CD4-positive, alpha-beta memory T cell (primary cell): ENCODE measurements at regions not wholly inside any gene's neighbourhood (a gene's known extent, or its start where the extent isn't known, plus 50 kb on each side); places are given as distances from the start of the nearest gene placed in this dataset.
A peak's percentile ranks its signal among the peaks of the same experiment; 100 is the strongest.

Source experiments
- CTCF ChIA-PET: fragments of 350-600 bp; sonication (Branson Sonifier 250); formaldehyde crosslinking; loops from one replicate; lab custom pipeline; 2021; ENCODE audit warnings: inconsistent platforms; ENCODE audit not compliant: partially characterized antibody; lab: Charles Lee
- POLR2A ChIA-PET: fragments of 350-600 bp; sonication (Branson Sonifier 250); formaldehyde crosslinking; loops from one replicate; lab custom pipeline; 2021; ENCODE audit not compliant: partially characterized antibody; lab: Charles Lee
- DNase-seq, 5 donors: peaks; one replicate each; pipeline versions ENCODE4 v3.0.0 to v3.0.0-alpha.2; 2020 to 2022; ENCODE audit warnings: mixed read lengths in 1 of 5
- H3K27ac ChIP-seq: one replicate; pipeline ENCODE4 v1.7.0; 2013; ENCODE audit warnings: low read depth, low read length
- H3K27me3 ChIP-seq: 2 replicates; pipeline ENCODE4 v1.7.0; 2013; ENCODE audit warnings: mild to moderate bottlenecking, low read length, moderate library complexity; ENCODE audit not compliant: insufficient read depth
- H3K36me3 ChIP-seq: 2 replicates; pipeline ENCODE4 v1.7.0; 2013; ENCODE audit warnings: mild to moderate bottlenecking, low read length, moderate library complexity; ENCODE audit not compliant: insufficient read depth
- H3K4me1 ChIP-seq: 2 replicates; pipeline ENCODE4 v1.7.0; 2013; ENCODE audit warnings: mild to moderate bottlenecking, low read length, moderate library complexity; ENCODE audit not compliant: insufficient read depth
- H3K4me3 ChIP-seq, 2 donors: one replicate each; pipeline ENCODE4 v1.7.0; 2013; ENCODE audit warnings: low read length in 2 of 2, mild to moderate bottlenecking in 1 of 2
- H3K9me3 ChIP-seq, 2 donors: one replicate each; pipeline ENCODE4 v1.7.0; 2013; ENCODE audit warnings: low read length in 2 of 2, control low read depth in 1 of 2; ENCODE audit not compliant: control insufficient read depth in 1 of 2
- H3K27ac Mint-ChIP-seq, 7 donors: one replicate each; pipeline ENCODE4 v1.8.0; 2020 to 2021; ENCODE audit warnings: mixed read lengths in 7 of 7, mild to moderate bottlenecking in 6 of 7, inconsistent platforms in 3 of 7, moderate library complexity in 3 of 7
- H3K27me3 Mint-ChIP-seq, 2 donors: one replicate each; pipeline ENCODE4 v1.8.0; 2020 to 2021; ENCODE audit warnings: mixed read lengths in 2 of 2
- H3K36me3 Mint-ChIP-seq, 2 donors: one replicate each; pipeline ENCODE4 v1.8.0; 2020 to 2021; ENCODE audit warnings: mixed read lengths in 2 of 2, inconsistent platforms in 1 of 2, mild to moderate bottlenecking in 1 of 2
- H3K4me1 Mint-ChIP-seq, 4 donors: one replicate each; pipeline ENCODE4 v1.8.0; 2020 to 2021; ENCODE audit warnings: mixed read lengths in 4 of 4, mild to moderate bottlenecking in 1 of 4
- H3K4me3 Mint-ChIP-seq, 8 donors: one replicate each; pipeline ENCODE4 v1.8.0; 2020 to 2021; ENCODE audit warnings: mixed read lengths in 8 of 8, mild to moderate bottlenecking in 7 of 8, moderate library complexity in 6 of 8, inconsistent platforms in 3 of 8
- H3K9me3 Mint-ChIP-seq, 8 donors: one replicate each; pipeline ENCODE4 v1.8.0; 2020 to 2021; ENCODE audit warnings: mixed read lengths in 8 of 8, mild to moderate bottlenecking in 5 of 8, inconsistent platforms in 3 of 8, moderate library complexity in 1 of 8
- intact Hi-C: fragments of 100-400 bp; cut with micrococcal nuclease; formaldehyde crosslinking; loops from one replicate; pipeline ENCODE4 v1.15.1; 2023

DNA sequence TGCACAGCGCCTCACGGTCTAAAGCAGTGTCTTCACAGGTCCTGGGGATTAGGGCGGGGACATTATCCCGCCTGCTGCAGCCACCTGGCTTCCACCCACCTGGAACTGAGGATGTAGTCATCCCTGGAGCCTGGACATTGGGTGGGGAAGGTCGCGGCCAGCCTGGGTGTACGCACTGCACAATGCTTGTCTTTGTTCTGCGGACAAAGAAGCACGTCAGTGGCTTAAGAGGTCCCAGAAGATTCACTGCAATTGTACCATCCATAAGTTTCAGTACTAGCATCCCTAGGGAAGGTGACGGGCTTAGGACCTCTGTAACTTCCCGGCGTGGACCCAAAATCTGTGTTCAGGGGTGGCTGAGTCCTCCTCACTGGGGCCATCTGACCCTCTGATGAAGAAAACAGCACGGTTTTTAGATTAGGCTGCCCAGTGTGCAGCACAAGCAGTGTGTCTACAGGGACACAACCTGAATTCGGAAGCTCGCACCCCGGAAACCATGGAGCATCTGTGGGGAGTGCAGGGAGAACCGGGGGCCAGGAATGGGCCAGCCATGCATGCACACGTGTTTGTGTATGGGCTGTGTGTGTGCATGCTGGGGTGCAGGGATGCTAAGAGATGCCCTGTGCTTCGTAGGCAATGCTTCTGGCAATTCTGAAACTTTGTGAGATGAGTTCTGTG is 342.6 kb upstream of the B3GAT1 start:
- Histone ChIP-seq H3K9me3 (no peaks in the 10 kb centered on the region), H3K27ac (no peak overlapping the region), H3K4me1 (no peaks in the 10 kb centered on the region), H3K27me3 (no peaks in the 10 kb centered on the region), H3K4me3 (no peak overlapping the region), H3K36me3 (no peaks in the 10 kb centered on the region)
- H3K9me3 Mint-ChIP-seq = peaks cover 0 to 3% (median 0%) of the 10 kb centered on the region in 8 donors
- no peak overlapping the region for H3K27ac Mint-ChIP-seq
- ChIA-PET CTCF (no interaction called here), POLR2A (no interaction called here)
- H3K4me1 Mint-ChIP-seq = no peaks in the 10 kb centered on the region
- peaks cover 2 to 13% of the 10 kb centered on the region in 2 donors for H3K27me3 Mint-ChIP-seq
- no peak for DNase-seq
- H3K36me3 Mint-ChIP-seq = no peaks in the 10 kb centered on the region
- intact Hi-C loops = no loop called here
- no peak overlapping the region for H3K4me3 Mint-ChIP-seq

DNA sequence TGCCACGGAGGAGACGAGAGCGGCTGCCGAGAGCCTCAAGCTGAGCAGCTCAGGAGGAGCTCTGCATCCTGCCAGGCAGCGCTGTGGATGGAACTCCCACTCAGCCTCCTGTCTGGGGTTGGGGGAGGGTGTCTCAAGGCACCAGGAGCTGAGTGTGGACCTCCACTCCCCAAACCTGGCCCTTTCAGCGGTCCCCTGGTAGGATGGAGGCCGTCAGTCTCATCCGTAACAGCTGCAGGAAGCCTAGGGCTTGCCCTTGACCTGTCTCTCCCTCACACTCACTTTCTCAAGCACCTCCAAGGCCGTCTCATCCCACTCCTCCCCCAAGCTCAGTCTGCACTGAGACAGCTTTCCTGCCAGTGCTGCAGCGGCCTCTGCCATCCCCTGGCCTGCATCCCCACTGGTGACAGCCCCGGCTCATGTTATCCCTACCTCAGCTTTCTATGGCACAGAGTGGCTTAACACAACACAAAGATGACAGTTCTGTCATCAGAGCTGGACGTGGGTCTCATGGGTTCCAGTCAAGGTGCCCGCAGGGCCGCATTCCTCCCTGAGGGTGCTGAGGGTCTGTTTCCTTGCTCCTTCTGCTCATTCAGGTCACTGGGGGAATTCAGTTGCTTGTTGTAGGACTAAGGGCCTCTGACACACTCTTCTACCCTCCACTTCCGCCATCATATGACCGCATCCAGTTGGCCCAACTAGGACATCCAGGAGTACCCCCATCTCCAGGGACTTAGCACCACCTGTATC is 341.9 kb upstream of the B3GAT1 start:
- ChIA-PET CTCF (no interaction called here), POLR2A (no interaction called here)
- Histone ChIP-seq H3K27ac (no peak overlapping the region), H3K36me3 (no peaks in the 10 kb centered on the region), H3K9me3 (no peaks in the 10 kb centered on the region), H3K4me1 (no peaks in the 10 kb centered on the region), H3K27me3 (no peaks in the 10 kb centered on the region), H3K4me3 (no peak overlapping the region)
- no peak overlapping the region for H3K27ac Mint-ChIP-seq
- DNase-seq = no peak
- no peaks in the 10 kb centered on the region for H3K36me3 Mint-ChIP-seq
- H3K9me3 Mint-ChIP-seq = peaks cover 0 to 2% (median 0%) of the 10 kb centered on the region in 8 donors
- peaks cover 2 to 13% of the 10 kb centered on the region in 2 donors for H3K27me3 Mint-ChIP-seq
- intact Hi-C loops = no loop called here
- peak overlapping the region in 1 of 8 donors; percentile 5 for H3K4me3 Mint-ChIP-seq
- no peaks in the 10 kb centered on the region for H3K4me1 Mint-ChIP-seq

DNA sequence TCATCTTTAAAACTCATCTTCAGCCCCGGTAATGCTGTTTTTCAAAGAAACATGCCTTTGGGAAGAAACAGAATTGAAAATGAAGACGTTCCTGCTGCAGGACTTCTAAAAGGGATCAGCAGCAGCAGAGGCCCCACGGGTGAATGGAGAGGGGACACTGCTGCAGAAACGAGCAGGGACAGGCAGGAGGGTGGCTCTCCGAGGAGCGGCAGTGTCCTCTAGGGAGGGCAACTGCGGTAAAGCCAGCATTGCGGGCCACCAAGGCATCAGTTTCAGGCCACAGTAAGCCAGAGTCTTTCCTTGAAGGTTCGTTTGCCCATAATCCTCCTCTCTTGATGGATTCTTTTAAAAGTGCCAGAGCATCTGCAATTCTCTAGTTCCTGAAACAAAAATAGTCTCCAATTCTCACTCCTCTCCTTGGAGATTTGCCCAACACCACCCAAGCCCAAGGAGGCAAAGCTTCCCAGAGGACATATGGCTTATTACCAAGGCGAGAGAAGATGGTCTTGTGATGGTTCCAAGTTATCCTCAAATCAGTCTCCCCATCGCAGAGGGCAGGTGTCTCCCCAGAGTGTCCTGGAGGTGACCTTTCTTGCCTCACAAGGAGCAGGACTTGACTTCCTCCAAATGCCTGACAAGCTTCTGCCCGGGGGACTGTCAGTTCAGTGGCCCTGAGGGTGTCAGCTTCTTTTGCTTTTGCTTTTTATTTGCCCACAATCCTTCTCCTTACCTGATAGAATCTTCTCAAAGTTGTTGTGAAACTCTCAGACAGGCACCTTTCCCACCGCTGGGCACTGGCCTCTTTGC is 341.1 kb upstream of the B3GAT1 start:
- no peak overlapping the region for H3K27ac Mint-ChIP-seq
- Histone ChIP-seq H3K9me3 (no peaks in the 10 kb centered on the region), H3K27me3 (no peaks in the 10 kb centered on the region), H3K4me1 (no peaks in the 10 kb centered on the region), H3K4me3 (no peak overlapping the region), H3K36me3 (no peaks in the 10 kb centered on the region), H3K27ac (no peak overlapping the region)
- H3K4me1 Mint-ChIP-seq = no peaks in the 10 kb centered on the region
- no peak for DNase-seq
- intact Hi-C loops = no loop called here
- H3K4me3 Mint-ChIP-seq = no peak overlapping the region
- POLR2A ChIA-PET = no interaction called here
- peaks cover 2 to 16% of the 10 kb centered on the region in 2 donors for H3K27me3 Mint-ChIP-seq
- no peaks in the 10 kb centered on the region for H3K36me3 Mint-ChIP-seq
- H3K9me3 Mint-ChIP-seq = peaks cover 0 to 5% (median under 1%) of the 10 kb centered on the region in 8 donors
- CTCF ChIA-PET = no interaction called here

DNA sequence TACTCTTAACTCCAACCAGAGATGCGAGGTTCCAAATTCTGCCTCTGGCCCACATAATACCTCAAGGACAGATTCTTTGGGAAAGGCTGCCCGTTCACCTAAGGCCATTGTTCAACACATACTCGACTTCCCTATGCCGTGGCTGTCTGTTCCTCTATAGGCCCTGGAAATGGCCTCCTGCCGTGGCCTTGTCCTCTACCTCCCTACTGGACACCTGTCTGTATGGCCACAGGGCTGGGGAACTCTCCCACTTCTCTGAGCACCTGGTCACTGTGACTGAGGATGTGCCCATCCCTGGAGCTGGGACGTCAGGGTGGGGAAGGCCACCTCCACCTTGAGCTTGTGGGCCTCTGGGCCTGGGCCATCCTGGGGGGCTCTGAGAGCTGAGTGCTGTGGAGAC is 340.5 kb upstream of the B3GAT1 start:
- no peak for DNase-seq
- no peak overlapping the region for H3K4me3 ChIP-seq
- intact Hi-C loops = no loop called here
- no peaks in the 10 kb centered on the region for H3K9me3 ChIP-seq
- H3K27ac Mint-ChIP-seq = no peak overlapping the region
- H3K27ac ChIP-seq = no peak overlapping the region
- peaks cover 0 to 7% (median 1%) of the 10 kb centered on the region in 8 donors for H3K9me3 Mint-ChIP-seq
- ChIA-PET CTCF (no interaction called here), POLR2A (no interaction called here)
- H3K36me3 ChIP-seq = no peaks in the 10 kb centered on the region
- H3K36me3 Mint-ChIP-seq = no peaks in the 10 kb centered on the region
- H3K4me3 Mint-ChIP-seq = no peak overlapping the region
- no peaks in the 10 kb centered on the region for H3K4me1 ChIP-seq
- H3K27me3 ChIP-seq = no peaks in the 10 kb centered on the region
- H3K27me3 Mint-ChIP-seq = peaks cover 2 to 17% of the 10 kb centered on the region in 2 donors
- H3K4me1 Mint-ChIP-seq = no peaks in the 10 kb centered on the region

DNA sequence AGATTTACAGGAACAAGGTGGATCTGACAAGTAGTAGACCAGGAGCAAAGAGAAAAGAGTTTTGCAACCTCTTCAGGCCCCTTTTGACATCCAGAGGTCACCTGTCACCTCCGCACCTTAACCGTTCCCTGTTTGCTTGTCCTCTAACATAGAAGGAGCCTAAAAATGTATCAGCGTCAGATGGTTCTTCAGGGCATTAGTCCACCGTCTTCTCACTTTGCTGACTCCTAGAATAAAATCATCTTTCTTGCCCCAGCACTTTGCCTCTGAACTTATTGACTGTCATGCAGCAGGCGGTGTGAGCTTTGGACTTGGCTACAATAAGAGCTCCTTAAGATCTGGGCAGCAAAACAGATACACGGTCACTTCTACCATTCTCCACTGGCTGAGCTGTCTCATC is 339.7 kb upstream of the B3GAT1 start:
- H3K4me3 ChIP-seq = no peak overlapping the region
- no peaks in the 10 kb centered on the region for H3K27me3 ChIP-seq
- no peak overlapping the region for H3K27ac Mint-ChIP-seq
- ChIA-PET CTCF (no interaction called here), POLR2A (no interaction called here)
- no peaks in the 10 kb centered on the region for H3K4me1 ChIP-seq
- H3K9me3 ChIP-seq = no peaks in the 10 kb centered on the region
- no peaks in the 10 kb centered on the region for H3K4me1 Mint-ChIP-seq
- peaks cover 2 to 17% of the 10 kb centered on the region in 2 donors for H3K27me3 Mint-ChIP-seq
- no peak overlapping the region for H3K4me3 Mint-ChIP-seq
- no peaks in the 10 kb centered on the region for H3K36me3 Mint-ChIP-seq
- H3K9me3 Mint-ChIP-seq = peaks cover 0 to 8% (median 1%) of the 10 kb centered on the region in 8 donors
- intact Hi-C loops = no loop called here
- no peak for DNase-seq
- H3K27ac ChIP-seq = no peak overlapping the region
- no peaks in the 10 kb centered on the region for H3K36me3 ChIP-seq

DNA sequence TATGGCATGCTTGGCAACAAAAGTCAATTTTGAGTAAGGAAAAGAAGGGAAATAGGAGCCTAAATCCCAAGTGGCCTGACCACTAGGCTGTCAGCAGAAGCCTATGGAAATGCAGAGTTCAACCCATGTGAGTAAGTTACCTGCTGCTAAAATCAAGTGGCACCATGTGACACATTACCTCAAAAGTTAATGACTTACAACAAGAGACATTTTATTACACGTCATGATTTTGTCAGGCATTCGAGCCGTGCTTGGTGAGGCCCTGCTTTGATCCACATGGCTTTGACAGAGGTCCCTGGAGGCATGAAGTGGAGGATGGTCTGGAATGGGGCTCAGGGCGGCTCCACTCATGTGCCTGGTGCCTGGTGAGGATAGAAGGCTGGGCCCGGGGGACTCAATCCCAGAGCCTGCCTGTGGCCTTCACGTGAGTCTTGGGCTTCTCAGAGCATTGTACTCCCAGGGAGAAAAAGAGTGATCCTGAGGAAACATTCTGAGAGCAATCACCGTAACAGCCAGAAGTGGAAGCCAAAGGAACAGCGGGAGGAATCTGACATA is 339.1 kb upstream of the B3GAT1 start:
- Histone ChIP-seq H3K4me1 (no peaks in the 10 kb centered on the region), H3K27me3 (no peaks in the 10 kb centered on the region), H3K36me3 (no peaks in the 10 kb centered on the region), H3K4me3 (no peak overlapping the region), H3K27ac (no peak overlapping the region), H3K9me3 (no peaks in the 10 kb centered on the region)
- DNase-seq = no peak
- POLR2A ChIA-PET = no interaction called here
- intact Hi-C loops = no loop called here
- H3K36me3 Mint-ChIP-seq = no peaks in the 10 kb centered on the region
- CTCF ChIA-PET = no interaction called here
- H3K4me3 Mint-ChIP-seq = no peak overlapping the region
- no peaks in the 10 kb centered on the region for H3K4me1 Mint-ChIP-seq
- H3K9me3 Mint-ChIP-seq = peaks cover 0 to 8% (median 1%) of the 10 kb centered on the region in 8 donors
- H3K27ac Mint-ChIP-seq = no peak overlapping the region
- H3K27me3 Mint-ChIP-seq = peaks cover under 1 to 17% of the 10 kb centered on the region in 2 donors

DNA sequence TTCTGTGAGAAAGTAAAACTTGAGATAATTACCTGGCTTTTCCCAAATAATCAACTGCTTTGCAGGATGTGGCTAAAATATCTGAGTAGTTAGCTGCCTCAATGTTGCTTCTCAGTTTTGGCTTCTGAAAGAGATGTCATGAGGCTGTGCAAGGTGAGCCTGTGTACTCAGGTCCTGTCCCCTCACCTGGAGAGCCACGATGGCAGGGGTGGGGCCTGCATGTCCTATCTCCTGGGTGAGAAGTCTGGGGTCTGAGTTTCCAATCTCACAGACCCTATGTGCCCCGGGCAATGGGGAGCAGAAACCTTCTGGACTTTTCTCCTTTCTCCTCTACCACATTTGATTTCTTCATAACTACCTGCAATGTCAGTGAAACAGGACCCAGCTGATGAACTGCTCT is 338.6 kb upstream of the B3GAT1 start:
- no peak overlapping the region for H3K27ac ChIP-seq
- Mint-ChIP-seq H3K36me3 (no peaks in the 10 kb centered on the region), H3K4me3 (no peak overlapping the region), H3K4me1 (no peaks in the 10 kb centered on the region), H3K27ac (no peak overlapping the region), H3K9me3 (peaks cover 0 to 8% (median 1%) of the 10 kb centered on the region in 8 donors), H3K27me3 (peaks cover 0 to 17% of the 10 kb centered on the region in 2 donors)
- H3K4me1 ChIP-seq = no peaks in the 10 kb centered on the region
- CTCF ChIA-PET = no interaction called here
- H3K9me3 ChIP-seq = no peaks in the 10 kb centered on the region
- no peaks in the 10 kb centered on the region for H3K27me3 ChIP-seq
- no peaks in the 10 kb centered on the region for H3K36me3 ChIP-seq
- POLR2A ChIA-PET = no interaction called here
- intact Hi-C loops = no loop called here
- no peak overlapping the region for H3K4me3 ChIP-seq
- no peak for DNase-seq
